Neuron (in vitro differentiated cells): ENCODE measurements at regions not wholly inside any gene's neighbourhood (a gene's known extent, or its start where the extent isn't known, plus 50 kb on each side); places are given as distances from the start of the nearest gene placed in this dataset.

Source experiments
- H2AFZ ChIP-seq: one replicate; pipeline ENCODE4 v1.6.1; 2013; ENCODE audit warnings: low read depth, mild to moderate bottlenecking, inconsistent platforms, low read length, moderate library complexity
- H3K27me3 ChIP-seq: one replicate; pipeline ENCODE4 v1.6.1; 2013; ENCODE audit warnings: low read length; ENCODE audit not compliant: insufficient read depth
- H3K36me3 ChIP-seq: one replicate; pipeline ENCODE4 v1.6.1; 2013; ENCODE audit warnings: low read length; ENCODE audit not compliant: insufficient read depth
- H3K4me1 ChIP-seq: one replicate; pipeline ENCODE4 v1.6.1; 2013; ENCODE audit warnings: low read length; ENCODE audit not compliant: insufficient read depth
- H3K4me3 ChIP-seq: 2 replicates; pipeline ENCODE4 v1.5.1; 2013; ENCODE audit warnings: mild to moderate bottlenecking, low read length, moderate library complexity
- H3K9me3 ChIP-seq: one replicate; pipeline ENCODE4 v1.6.1; 2013; ENCODE audit warnings: low read length

- no peaks in the 10 kb centered on the region for H3K9me3 ChIP-seq
- no peak overlapping the region for H2AFZ ChIP-seq
- no peak overlapping the region for H3K4me3 ChIP-seq
- H3K4me1 ChIP-seq: no peaks in the 10 kb centered on the region
- H3K27me3 ChIP-seq: no peaks in the 10 kb centered on the region
- no peaks in the 10 kb centered on the region for H3K36me3 ChIP-seq
Measured at GRCh38 chr6:15036690-15037245, 209.1 kb upstream of the JARID2 start.

- no peak overlapping the region for H3K4me3 ChIP-seq
- H3K4me1 ChIP-seq: no peaks in the 10 kb centered on the region
- no peaks in the 10 kb centered on the region for H3K36me3 ChIP-seq
- H3K9me3 ChIP-seq: no peaks in the 10 kb centered on the region
- no peak overlapping the region for H2AFZ ChIP-seq
- no peaks in the 10 kb centered on the region for H3K27me3 ChIP-seq
Measured at GRCh38 chr6:15037253-15037652, 208.6 kb upstream of the JARID2 start.

DNA sequence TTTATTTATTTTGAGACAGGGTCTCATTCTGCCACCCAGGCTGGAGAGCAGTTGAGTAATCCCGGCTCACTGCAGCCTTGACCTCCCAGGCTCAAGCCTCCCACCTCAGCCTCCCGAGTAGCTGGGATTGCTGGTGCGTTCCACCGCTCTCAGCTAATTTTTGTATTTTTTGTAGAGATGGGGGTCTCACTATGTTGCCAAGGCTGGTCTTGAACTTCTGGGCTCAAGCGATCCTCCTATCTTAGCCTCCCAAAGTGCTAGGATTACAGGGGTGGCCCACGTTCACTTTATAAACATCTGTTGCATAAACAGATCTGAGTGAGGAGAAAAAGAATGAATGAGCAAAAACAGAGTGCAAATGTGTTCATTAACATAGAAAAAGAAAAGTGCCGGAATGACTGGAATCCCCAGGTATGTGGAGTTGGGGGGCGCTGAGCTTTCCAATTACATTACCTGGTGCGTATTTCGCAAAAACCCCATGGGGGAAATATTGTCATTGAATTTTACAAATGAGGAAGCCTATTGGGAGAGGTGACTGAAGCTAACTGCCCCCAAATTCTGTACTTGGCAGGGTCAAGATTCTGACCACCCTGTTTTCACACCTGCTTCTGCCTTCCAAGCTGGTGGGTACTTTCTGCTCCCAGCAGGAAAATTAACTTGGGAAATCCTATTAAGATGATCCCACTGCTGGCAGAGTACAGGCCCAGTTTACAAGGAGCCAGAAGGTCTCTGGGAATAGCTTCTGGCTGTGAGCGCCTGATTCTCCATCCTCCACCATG, 207.7 kb upstream of the JARID2 start:
- no peaks in the 10 kb centered on the region for H3K36me3 ChIP-seq
- H3K4me1 ChIP-seq: no peaks in the 10 kb centered on the region
- H3K4me3 ChIP-seq: no peak overlapping the region

GRCh38 chr6:15039136-15039535, 206.7 kb upstream of the JARID2 start:
- no peaks in the 10 kb centered on the region for H3K36me3 ChIP-seq
- H3K9me3 ChIP-seq: no peaks in the 10 kb centered on the region
- no peak overlapping the region for H2AFZ ChIP-seq
- H3K27me3 ChIP-seq: no peaks in the 10 kb centered on the region
- no peak overlapping the region for H3K4me3 ChIP-seq
- H3K4me1 ChIP-seq: no peaks in the 10 kb centered on the region

More for the DNA sequence above, 207.7 kb upstream of the JARID2 start:
- H3K27me3 ChIP-seq: no peaks in the 10 kb centered on the region
- no peak overlapping the region for H2AFZ ChIP-seq
- H3K9me3 ChIP-seq: no peaks in the 10 kb centered on the region

GRCh38 chr6:15042938-15043337, 202.9 kb upstream of the JARID2 start:
- H3K9me3 ChIP-seq: no peaks in the 10 kb centered on the region
- no peaks in the 10 kb centered on the region for H3K27me3 ChIP-seq
- H3K4me3 ChIP-seq: no peak overlapping the region
- H3K36me3 ChIP-seq: no peaks in the 10 kb centered on the region
- no peak overlapping the region for H2AFZ ChIP-seq
- no peaks in the 10 kb centered on the region for H3K4me1 ChIP-seq

GRCh38 chr6:15044146-15044882, 201.6 kb upstream of the JARID2 start:
- H3K9me3 ChIP-seq: no peaks in the 10 kb centered on the region
- no peaks in the 10 kb centered on the region for H3K27me3 ChIP-seq
- no peak overlapping the region for H2AFZ ChIP-seq
- no peak overlapping the region for H3K4me3 ChIP-seq
- no peaks in the 10 kb centered on the region for H3K36me3 ChIP-seq
- no peaks in the 10 kb centered on the region for H3K4me1 ChIP-seq

DNA sequence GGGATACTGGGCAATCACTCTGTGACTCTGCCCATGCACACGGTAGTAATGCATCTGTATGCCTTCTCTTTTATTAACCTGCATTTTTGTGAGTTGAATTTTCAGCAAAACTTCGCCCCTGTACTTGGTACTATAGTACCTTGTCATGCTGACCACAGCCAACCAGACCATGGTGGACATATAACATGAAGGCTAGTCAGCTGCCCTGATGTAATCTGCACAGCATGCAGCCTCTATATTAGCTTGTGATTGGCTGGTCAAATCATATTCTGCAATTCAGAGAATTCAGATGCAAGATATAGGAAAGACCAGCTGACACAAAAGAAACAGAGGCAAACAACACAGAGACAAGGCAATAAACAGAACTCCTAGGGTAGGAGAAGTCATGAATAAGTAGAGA, 200.9 kb upstream of the JARID2 start:
- H3K27me3 ChIP-seq: no peaks in the 10 kb centered on the region
- H2AFZ ChIP-seq: no peak overlapping the region
- no peaks in the 10 kb centered on the region for H3K36me3 ChIP-seq
- H3K9me3 ChIP-seq: no peaks in the 10 kb centered on the region
- no peaks in the 10 kb centered on the region for H3K4me1 ChIP-seq
- H3K4me3 ChIP-seq: no peak overlapping the region

GRCh38 chr6:15046751-15047150, 199.1 kb upstream of the JARID2 start:
- no peaks in the 10 kb centered on the region for H3K27me3 ChIP-seq
- H2AFZ ChIP-seq: no peak overlapping the region
- no peaks in the 10 kb centered on the region for H3K9me3 ChIP-seq
- H3K4me1 ChIP-seq: no peaks in the 10 kb centered on the region
- H3K36me3 ChIP-seq: no peaks in the 10 kb centered on the region
- H3K4me3 ChIP-seq: no peak overlapping the region

DNA sequence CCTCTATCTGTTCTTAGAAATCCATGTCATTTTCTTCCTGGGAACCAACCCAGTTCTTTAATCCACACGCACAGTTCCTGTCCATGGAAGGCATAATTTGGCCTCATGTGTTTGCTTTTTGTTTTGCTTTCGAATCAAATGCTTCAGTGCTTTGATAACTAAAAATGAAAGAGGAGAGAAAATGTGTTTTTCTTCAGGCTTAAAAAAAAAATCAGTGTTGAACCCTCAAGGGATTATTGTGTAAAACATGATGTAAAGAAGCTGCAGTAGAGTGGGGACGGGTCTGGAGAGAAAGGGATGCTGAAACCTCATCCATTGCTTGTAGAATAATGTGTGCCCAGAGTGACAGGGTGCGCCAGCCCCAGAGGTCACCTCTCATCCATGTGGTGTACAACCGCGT, 197.5 kb upstream of the JARID2 start:
- H3K36me3 ChIP-seq: no peaks in the 10 kb centered on the region
- H3K4me1 ChIP-seq: no peaks in the 10 kb centered on the region
- no peaks in the 10 kb centered on the region for H3K9me3 ChIP-seq
- H3K27me3 ChIP-seq: no peaks in the 10 kb centered on the region
- no peak overlapping the region for H3K4me3 ChIP-seq
- H2AFZ ChIP-seq: no peak overlapping the region

DNA sequence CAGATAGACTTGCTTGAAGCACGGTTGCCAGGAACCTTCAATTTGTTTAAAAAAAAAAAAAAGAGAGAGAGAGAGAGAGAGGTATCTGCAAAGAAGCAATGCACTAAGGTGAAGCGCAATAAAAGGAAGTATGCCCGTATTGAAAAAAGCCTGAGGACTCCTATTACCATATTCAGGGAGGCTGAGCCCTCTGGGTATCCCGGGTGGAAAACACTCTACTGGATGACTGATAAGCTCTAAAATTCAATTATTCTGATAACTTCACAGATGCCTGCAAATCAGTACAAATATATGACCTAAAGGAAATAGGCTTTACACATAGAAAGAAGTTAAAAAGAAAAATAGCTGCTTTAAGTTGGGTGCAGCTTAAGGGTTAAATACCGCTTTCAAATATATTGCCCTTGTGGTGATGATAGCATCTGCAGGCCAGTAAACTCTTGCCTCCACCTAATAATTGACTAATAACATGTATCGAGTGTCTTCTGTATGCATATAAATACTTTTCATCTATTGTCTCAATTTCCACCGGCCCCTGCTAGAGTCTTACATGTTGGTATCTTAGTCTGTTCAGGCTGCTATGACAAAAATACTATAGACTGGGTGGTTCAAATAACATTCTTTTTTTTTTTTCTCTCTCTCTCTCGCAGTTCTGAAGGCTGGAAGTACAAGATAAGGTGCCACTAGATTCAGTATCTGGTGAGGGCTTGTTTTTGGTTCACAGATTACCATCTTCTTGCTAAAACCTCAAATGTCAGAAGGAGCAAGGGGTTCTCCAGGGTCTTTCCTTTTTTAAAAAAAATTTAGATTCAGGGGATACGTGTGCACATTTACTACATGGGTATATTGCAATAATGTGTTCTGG, 187.4 kb upstream of the JARID2 start:
- no peaks in the 10 kb centered on the region for H3K36me3 ChIP-seq
- peaks cover 2% of the 10 kb centered on the region for H3K9me3 ChIP-seq
- no peaks in the 10 kb centered on the region for H3K4me1 ChIP-seq

DNA sequence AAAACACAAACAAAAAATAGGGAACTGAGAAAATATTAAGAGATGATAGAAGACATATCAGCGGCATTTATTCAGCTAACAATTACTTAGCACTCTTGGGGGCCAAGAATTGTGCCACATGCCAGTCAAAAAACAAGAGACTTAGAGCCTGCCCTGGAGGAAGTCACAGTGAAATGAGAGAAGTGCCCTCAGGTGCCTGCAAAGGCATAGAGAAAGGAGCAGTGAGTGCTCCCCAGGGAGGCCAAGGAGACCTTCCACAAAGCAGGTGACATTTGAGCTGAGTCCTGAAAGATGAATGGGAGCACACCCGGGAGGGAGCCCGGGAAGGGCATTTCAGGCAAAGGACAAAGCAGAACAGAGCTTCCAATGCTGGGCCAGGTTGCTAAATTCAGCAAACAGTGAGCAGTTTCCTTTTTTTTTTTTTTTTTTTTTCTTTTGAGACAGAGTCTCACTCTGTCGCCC, 184.7 kb upstream of the JARID2 start:
- Histone ChIP-seq H3K27me3 (no peaks in the 10 kb centered on the region), H3K4me3 (no peak overlapping the region), H3K36me3 (no peaks in the 10 kb centered on the region), H3K9me3 (peaks cover 2% of the 10 kb centered on the region), H3K4me1 (no peaks in the 10 kb centered on the region), H2AFZ (no peak overlapping the region)

More for the DNA sequence above, 187.4 kb upstream of the JARID2 start:
- Histone ChIP-seq H3K27me3 (no peaks in the 10 kb centered on the region), H3K4me3 (no peak overlapping the region), H2AFZ (no peak overlapping the region)

DNA sequence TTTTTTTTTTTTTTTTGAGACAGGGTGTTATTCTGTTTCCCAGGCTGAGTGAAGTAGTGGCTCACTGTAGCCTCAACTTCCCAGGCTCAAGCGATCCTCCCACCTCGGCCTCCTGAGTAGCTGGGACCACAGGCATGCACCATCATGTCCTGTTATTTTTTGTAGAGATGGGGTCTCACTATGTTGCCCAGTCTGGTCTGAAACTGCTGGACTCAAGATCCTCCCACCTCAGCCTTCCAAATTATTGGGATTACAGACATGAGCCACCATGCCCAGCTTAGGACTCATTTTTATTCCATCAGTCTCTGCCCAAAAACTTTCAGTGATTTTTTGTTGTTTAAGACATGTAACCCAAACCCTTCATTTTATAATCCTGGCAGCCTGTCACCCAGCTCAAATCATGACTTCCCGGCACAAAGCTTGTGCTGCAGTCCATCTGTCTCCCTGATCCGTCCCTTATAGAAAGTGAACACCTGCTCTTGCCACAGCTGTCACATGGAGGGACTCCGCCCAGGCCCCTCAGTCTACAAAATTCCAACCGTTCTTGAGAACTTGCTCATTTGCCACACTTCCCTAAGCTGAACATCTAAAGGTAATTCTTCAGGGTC, 183.9 kb upstream of the JARID2 start:
- Histone ChIP-seq H3K4me1 (no peaks in the 10 kb centered on the region), H2AFZ (no peak overlapping the region), H3K9me3 (peaks cover 2% of the 10 kb centered on the region), H3K4me3 (no peak overlapping the region), H3K36me3 (no peaks in the 10 kb centered on the region), H3K27me3 (no peaks in the 10 kb centered on the region)
